GM12878 (cell line): ENCODE measurements at regions not wholly inside any gene's neighbourhood (a gene's known extent, or its start where the extent isn't known, plus 50 kb on each side); places are given as distances from the start of the nearest gene placed in this dataset.

Source experiments
- ATAC-seq: fragments of 200-7000 bp; cut with Tn5 transposase; 3 replicates; pipeline ENCODE4 v1.9.1; 2020; ENCODE audit warnings: mild to moderate bottlenecking, moderate library complexity
- BruUV-seq: library from RNA; stranded (reverse); fragments of 400-500 nt; replicated peaks from 2 replicates; lab custom pipeline; 2021; lab: Mats Ljungman, UMichigan
- CTCF ChIA-PET: fragments of 300-600 bp; sonication (Branson Sonifier 250); formaldehyde crosslinking; extraction: SDS; loops from one replicate; lab custom pipeline; 2021; ENCODE audit warnings: inconsistent platforms; lab: Yijun Ruan, JAX
- POLR2A ChIA-PET: fragments of 350-600 bp; formaldehyde crosslinking; extraction: SDS; loops from one replicate; lab custom pipeline; 2021; ENCODE audit warnings: inconsistent platforms; lab: Charles Lee
- RAD21 ChIA-PET: fragments of 300-600 bp; sonication (Branson Sonifier 250); formaldehyde crosslinking; loops from one replicate; lab custom pipeline; 2023; ENCODE audit warnings: antibody characterized with exemption; ENCODE audit not compliant: unreplicated experiment; lab: Charles Lee
- SMC1A ChIA-PET: fragments of 300-600 bp; sonication (Branson Sonifier 250); formaldehyde crosslinking; loops from one replicate; lab custom pipeline; 2023; ENCODE audit not compliant: unreplicated experiment, uncharacterized antibody; lab: Charles Lee
- DNase-seq: peaks from one replicate; pipeline ENCODE4 v3.0.0-alpha.2; 2011; ENCODE audit warnings: low read depth, low spot score
- FAIRE-seq: peaks from 3 replicates; lab custom pipeline; 2011; peaks lifted over from hg19 to GRCh38; lab: Jason Lieb, UNC
- H2AFZ ChIP-seq: 2 replicates; pipeline ENCODE4 v1.6.0; 2011; ENCODE audit warnings: low read depth, low read length, control low read depth; ENCODE audit not compliant: control insufficient read depth
- H3K27ac ChIP-seq: 2 replicates; pipeline ENCODE4 v1.5.1; 2011; ENCODE audit warnings: control low read depth; ENCODE audit not compliant: control insufficient read depth, insufficient read depth
- H3K27me3 ChIP-seq, 2 experiments: replicated peaks in 1 of 2; 2 replicates each; pipeline versions ENCODE4 v1.6.0 to v1.6.1; 2011; ENCODE audit warnings: low read length in 1 of 2; ENCODE audit not compliant: control insufficient read depth in 2 of 2, insufficient read depth in 2 of 2
- H3K36me3 ChIP-seq, 2 experiments: 2 replicates each; pipeline ENCODE4 v1.5.1; 2011; ENCODE audit warnings: low read length in 1 of 2; ENCODE audit not compliant: control insufficient read depth in 2 of 2, insufficient read depth in 2 of 2
- H3K4me1 ChIP-seq: 2 replicates; pipeline ENCODE4 v1.6.1; 2011; ENCODE audit warnings: mild to moderate bottlenecking, low read length, moderate library complexity, mixed read lengths; ENCODE audit not compliant: control insufficient read depth, insufficient read depth
- H3K4me2 ChIP-seq: 2 replicates; pipeline ENCODE4 v1.6.0; 2011; ENCODE audit warnings: control low read depth; ENCODE audit not compliant: control insufficient read depth, insufficient read depth
- H3K4me3 ChIP-seq: fragments of 200-600 bp; sonication (generic); 2 replicates; pipeline ENCODE4 v1.5.1; 2016
- H3K79me2 ChIP-seq: 2 replicates; pipeline ENCODE4 v1.6.0; 2011; ENCODE audit warnings: low read length; ENCODE audit not compliant: control insufficient read depth, insufficient read depth
- H3K9ac ChIP-seq: 2 replicates; pipeline ENCODE4 v1.8.0; 2011; ENCODE audit warnings: low read length, control low read depth, mixed read lengths; ENCODE audit not compliant: control insufficient read depth, insufficient read depth
- H3K9me3 ChIP-seq: replicated peaks from 3 replicates; pipeline ENCODE4 v1.5.1; 2011; ENCODE audit warnings: mild to moderate bottlenecking, low read length; ENCODE audit not compliant: control insufficient read depth, insufficient read depth
- H4K20me1 ChIP-seq: 2 replicates; pipeline ENCODE4 v1.6.0; 2011; ENCODE audit not compliant: control insufficient read depth, insufficient read depth
- BCL3 ChIP-seq: IDR thresholded peaks from 2 replicates; pipeline ENCODE4 v1.6.1; 2011; ENCODE audit warnings: borderline replicate concordance, low read depth, mild to moderate bottlenecking, moderate library complexity, low read length; ENCODE audit not compliant: insufficient read depth, poor library complexity, severe bottlenecking
- IKZF1 ChIP-seq: fragments of 450-650 bp; conservative IDR thresholded peaks from 2 replicates; pipeline ENCODE4 v1.6.1; 2017; ENCODE audit warnings: antibody characterized with exemption, mild to moderate bottlenecking
- IRF3 ChIP-seq: fragments of 450-650 bp; IDR thresholded peaks from 2 replicates; pipeline ENCODE4 v1.6.1; 2014; ENCODE audit warnings: mild to moderate bottlenecking
- KLF5 ChIP-seq: fragments of 450-650 bp; IDR thresholded peaks from 2 replicates; pipeline ENCODE4 v1.6.1; 2014; ENCODE audit warnings: mild to moderate bottlenecking; ENCODE audit not compliant: partially characterized antibody
- MYB ChIP-seq: fragments of 150-350 bp; IDR thresholded peaks from 2 replicates; pipeline ENCODE4 v1.6.1; 2014; ENCODE audit warnings: mild to moderate bottlenecking, low read depth, low read length, borderline replicate concordance
- PML ChIP-seq: IDR thresholded peaks from 2 replicates; pipeline ENCODE4 v1.6.1; 2012; ENCODE audit warnings: low read length, inconsistent platforms
- POLR2AphosphoS5 ChIP-seq: IDR thresholded peaks from 2 replicates; pipeline ENCODE4 v1.6.1; 2011; ENCODE audit warnings: mild to moderate bottlenecking, low read length, inconsistent platforms
- SMC3 ChIP-seq: IDR thresholded peaks from 2 replicates; pipeline ENCODE4 v1.6.1; 2011; ENCODE audit warnings: low read length, improper control_type of control experiment, borderline replicate concordance
- SPI1 ChIP-seq: IDR thresholded peaks from 2 replicates; pipeline ENCODE4 v1.6.1; 2011; ENCODE audit warnings: low read depth, mild to moderate bottlenecking, low read length, moderate library complexity, borderline replicate concordance; ENCODE audit not compliant: insufficient read depth
- ZBTB33 ChIP-seq: fragments of 450-650 bp; IDR thresholded peaks from 2 replicates; pipeline ENCODE4 v1.6.1; 2017; ENCODE audit warnings: mild to moderate bottlenecking
- in situ Hi-C: fragments of 300-500 bp; cut with MboI; formaldehyde crosslinking; loops from 9 replicates; pipeline ENCODE4 v1.14.3; 2018; ENCODE audit warnings: mixed read lengths
- intact Hi-C: fragments of 100-400 bp; cut with micrococcal nuclease; formaldehyde crosslinking; loops from one replicate; pipeline ENCODE4 v1.14.2; 2022; ENCODE audit not compliant: unreplicated experiment

GRCh38 chr5:121744577-121744976, 107.1 kb upstream of the FTMT start:
- TF ChIP-seq IKZF1 (no peak), KLF5 (no peak), IRF3 (no peak), PML (no peak), BCL3 (no peak), SMC3 (no peak), ZBTB33 (no peak), POLR2AphosphoS5 (no peak), MYB (no peak), SPI1 (no peak)
- Histone ChIP-seq H3K27ac (no peak overlapping the region), H3K79me2 (no peaks in the 10 kb centered on the region), H3K36me3 (no peaks in the 10 kb centered on the region), H4K20me1 (no peaks in the 10 kb centered on the region), H3K4me3 (no peak overlapping the region), H3K27me3 (no peaks in the 10 kb centered on the region), H2AFZ (no peak overlapping the region), H3K9me3 (no peaks in the 10 kb centered on the region), H3K9ac (no peak overlapping the region), H3K4me1 (no peaks in the 10 kb centered on the region), H3K4me2 (no peak overlapping the region)
- no peak for FAIRE-seq
- ChIA-PET SMC1A (interaction anchor here (0.6 kb wide), 1 partner anchor 735 kb away, joined by 3 read pairs; no protein-coding TSS in a partner anchor), RAD21 (no interaction called here), CTCF (no interaction called here), POLR2A (no interaction called here)
- in situ Hi-C loops, result no loop called here
- no TSS peak for BruUV-seq
- ATAC-seq, result no peak
- intact Hi-C loops, result no loop called here
- no peak for DNase-seq
